Ectodermal cell (in vitro differentiated cells): ENCODE measurements at regions not wholly inside any gene's neighbourhood (a gene's known extent, or its start where the extent isn't known, plus 50 kb on each side); places are given as distances from the start of the nearest gene placed in this dataset.
"Not testable (repeated sequence)": the region's sequence is repeated elsewhere in the genome, so short reads cannot be mapped to it uniquely, and the experiment has no call there.

Experiments used
- H3K27ac ChIP-seq: 2 replicates; pipeline ENCODE4 v1.7.0; 2013; ENCODE audit warnings: mild to moderate bottlenecking, low read depth, low read length; ENCODE audit not compliant: insufficient read depth, poor library complexity, severe bottlenecking
- H3K27me3 ChIP-seq: 2 replicates; pipeline ENCODE4 v1.7.0; 2013; ENCODE audit warnings: mild to moderate bottlenecking, low read length; ENCODE audit not compliant: insufficient read depth, control insufficient read depth, poor library complexity, severe bottlenecking
- H3K36me3 ChIP-seq: one replicate; pipeline ENCODE4 v1.7.0; 2013; ENCODE audit warnings: low read length; ENCODE audit not compliant: control insufficient read depth, insufficient read depth
- H3K4me1 ChIP-seq: one replicate; pipeline ENCODE4 v1.7.0; 2013; ENCODE audit warnings: low read length; ENCODE audit not compliant: control insufficient read depth, insufficient read depth
- H3K4me3 ChIP-seq: 2 replicates; pipeline ENCODE4 v1.7.0; 2013; ENCODE audit warnings: low read depth, low read length, control low read depth; ENCODE audit not compliant: insufficient read depth
- H3K9me3 ChIP-seq: 2 replicates; pipeline ENCODE4 v1.7.0; 2013; ENCODE audit warnings: mild to moderate bottlenecking, low read length, moderate library complexity; ENCODE audit not compliant: control insufficient read depth
- WGBS, 2 experiments: methylation state at CpG; one replicate each; pipeline ENCODE4 v1.1.7; 2013; ENCODE audit warnings: missing lambda C conversion rate in 2 of 2; 5-methylcytosine and 5-hydroxymethylcytosine counted together

GRCh38 chr5:51604324-51604723 is 221.1 kb downstream of the ISL1 start:
- H3K4me3 ChIP-seq, result no peak overlapping the region
- H3K9me3 ChIP-seq, result no peaks in the 10 kb centered on the region
- 100% methylated on average over 1 of the region's 1 CpG; no CpG with 5 or more reads in 1 of the 2 experiments for WGBS, 2 experiments
- no peaks in the 10 kb centered on the region for H3K27me3 ChIP-seq
- no peaks in the 10 kb centered on the region for H3K4me1 ChIP-seq
- no peaks in the 10 kb centered on the region for H3K36me3 ChIP-seq
- H3K27ac ChIP-seq, result no peak overlapping the region

GRCh38 chr5:51606921-51607320 is 223.7 kb downstream of the ISL1 start:
- Histone ChIP-seq H3K36me3 (no peaks in the 10 kb centered on the region), H3K9me3 (no peaks in the 10 kb centered on the region), H3K4me1 (no peaks in the 10 kb centered on the region), H3K27ac (no peak overlapping the region), H3K4me3 (no peak overlapping the region), H3K27me3 (no peaks in the 10 kb centered on the region)
- 93 to 95% methylated on average over 5 of the region's 5 CpGs for WGBS, 2 experiments

GRCh38 chr5:51618234-51618633 is 235.0 kb downstream of the ISL1 start:
- H3K9me3 ChIP-seq, result no peaks in the 10 kb centered on the region
- H3K27ac ChIP-seq, result no peak overlapping the region
- H3K4me1 ChIP-seq, result no peaks in the 10 kb centered on the region
- H3K36me3 ChIP-seq, result no peaks in the 10 kb centered on the region
- no peaks in the 10 kb centered on the region for H3K27me3 ChIP-seq
- no peak overlapping the region for H3K4me3 ChIP-seq
- WGBS, 2 experiments, result 75% methylated on average over 1 of the region's 2 CpGs; no CpG with 5 or more reads in 1 of the 2 experiments

GRCh38 chr5:51621156-51621555 is 237.9 kb downstream of the ISL1 start:
- WGBS, 2 experiments, result 63 to 70% methylated on average over 1 of the region's 1 CpG
- Histone ChIP-seq H3K27me3 (no peaks in the 10 kb centered on the region), H3K9me3 (no peaks in the 10 kb centered on the region), H3K27ac (no peak overlapping the region), H3K4me1 (no peaks in the 10 kb centered on the region), H3K36me3 (no peaks in the 10 kb centered on the region), H3K4me3 (no peak overlapping the region)

- 60 to 70% methylated on average over 2 of the region's 2 CpGs for WGBS, 2 experiments
Observed at GRCh38 chr5:51622161-51622790, 239.0 kb downstream of the ISL1 start.

GRCh38 chr5:51625224-51625968 is 242.1 kb downstream of the ISL1 start:
- Histone ChIP-seq H3K27ac (no peak overlapping the region), H3K27me3 (no peaks in the 10 kb centered on the region), H3K4me1 (no peaks in the 10 kb centered on the region), H3K9me3 (no peaks in the 10 kb centered on the region), H3K4me3 (no peak overlapping the region), H3K36me3 (no peaks in the 10 kb centered on the region)
- 95 to 98% methylated on average over 2 to 3 of the region's 3 CpGs for WGBS, 2 experiments

More at GRCh38 chr5:51622161-51622790, 239.0 kb downstream of the ISL1 start:
- Histone ChIP-seq H3K9me3 (no peaks in the 10 kb centered on the region), H3K27ac (no peak overlapping the region), H3K36me3 (no peaks in the 10 kb centered on the region), H3K4me1 (no peaks in the 10 kb centered on the region), H3K27me3 (no peaks in the 10 kb centered on the region), H3K4me3 (no peak overlapping the region)

- H3K4me3 ChIP-seq, result no peak overlapping the region
- H3K9me3 ChIP-seq, result no peaks in the 10 kb centered on the region
- H3K36me3 ChIP-seq, result no peaks in the 10 kb centered on the region
- H3K27me3 ChIP-seq, result no peaks in the 10 kb centered on the region
- H3K27ac ChIP-seq, result no peak overlapping the region
- WGBS, 2 experiments, result 95 to 96% methylated on average over 2 of the region's 2 CpGs
- H3K4me1 ChIP-seq, result no peaks in the 10 kb centered on the region
Observed at GRCh38 chr5:51632027-51632426, 248.8 kb downstream of the ISL1 start.

- H3K27ac ChIP-seq, result no peak overlapping the region
- 98 to 100% methylated on average over 2 of the region's 2 CpGs for WGBS, 2 experiments
Observed at GRCh38 chr5:51632793-51633192, 249.5 kb downstream of the ISL1 start.

GRCh38 chr5:51636973-51637372 is 253.7 kb downstream of the ISL1 start:
- H3K36me3 ChIP-seq, H3K27ac ChIP-seq, H3K9me3 ChIP-seq, H3K4me1 ChIP-seq, H3K27me3 ChIP-seq, H3K4me3 ChIP-seq: not testable (repeated sequence)
- WGBS, 2 experiments, result 92 to 93% methylated on average over 6 of the region's 6 CpGs

More at GRCh38 chr5:51632793-51633192, 249.5 kb downstream of the ISL1 start:
- Histone ChIP-seq H3K9me3 (no peaks in the 10 kb centered on the region), H3K4me3 (no peak overlapping the region), H3K27me3 (no peaks in the 10 kb centered on the region), H3K36me3 (no peaks in the 10 kb centered on the region), H3K4me1 (no peaks in the 10 kb centered on the region)

GRCh38 chr5:51644976-51645375 is 261.7 kb downstream of the ISL1 start:
- Histone ChIP-seq H3K4me1 (no peaks in the 10 kb centered on the region), H3K36me3 (no peaks in the 10 kb centered on the region), H3K4me3 (no peak overlapping the region), H3K9me3 (no peaks in the 10 kb centered on the region), H3K27me3 (no peaks in the 10 kb centered on the region), H3K27ac (no peak overlapping the region)
- 92 to 100% methylated on average over 1 to 2 of the region's 2 CpGs for WGBS, 2 experiments
